DLD1 (cell line): ENCODE measurements at regions not wholly inside any gene's neighbourhood (a gene's known extent, or its start where the extent isn't known, plus 50 kb on each side); places are given as distances from the start of the nearest gene placed in this dataset.

Experiments
- in situ Hi-C: cut with HindIII; loops from 2 replicates; pipeline ENCODE4 v1.10.0; 2017; ENCODE audit warnings: low sequenced_read_pairs

DNA sequence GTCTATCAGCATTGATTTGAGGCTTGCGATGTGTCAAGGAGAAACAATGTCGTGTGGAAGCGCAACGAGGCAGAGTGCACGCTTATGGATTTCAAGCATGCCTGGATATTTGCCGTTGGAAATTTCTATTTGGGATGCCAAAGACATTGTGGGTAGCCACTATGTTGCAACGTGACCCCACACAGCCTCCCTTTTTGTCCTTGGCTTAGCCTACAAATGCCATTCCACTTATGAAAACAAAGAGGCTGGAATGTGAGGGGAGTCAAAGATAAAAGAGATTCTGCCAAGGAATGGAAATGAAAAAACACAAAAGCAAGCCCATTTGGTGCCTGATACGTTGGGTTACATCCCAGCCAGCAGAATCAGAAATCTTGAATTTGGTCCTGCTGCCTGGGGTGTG, 721.2 kb downstream of the GALR1 start:
- in situ Hi-C loops: no loop called here

DNA sequence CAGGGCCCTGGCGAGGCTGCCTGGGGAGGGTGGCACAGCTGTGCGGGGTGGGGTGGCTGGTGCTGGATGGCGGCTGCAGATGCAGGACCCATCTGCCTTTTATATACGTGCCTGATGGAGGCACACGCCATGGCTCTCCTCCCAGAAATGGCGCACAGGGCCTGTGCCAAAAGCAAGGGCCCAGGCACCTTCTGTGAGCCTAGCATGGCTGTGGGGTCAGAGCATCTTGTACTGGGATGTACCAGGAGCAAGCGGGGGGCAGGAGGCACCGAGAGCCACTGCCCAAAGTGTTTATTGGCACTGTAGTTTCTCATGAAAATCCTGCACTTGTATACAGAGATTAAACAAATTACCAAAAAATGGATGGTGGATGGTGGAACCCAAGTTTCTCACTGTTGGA, 724.1 kb downstream of the GALR1 start:
- in situ Hi-C loops: no loop called here

DNA sequence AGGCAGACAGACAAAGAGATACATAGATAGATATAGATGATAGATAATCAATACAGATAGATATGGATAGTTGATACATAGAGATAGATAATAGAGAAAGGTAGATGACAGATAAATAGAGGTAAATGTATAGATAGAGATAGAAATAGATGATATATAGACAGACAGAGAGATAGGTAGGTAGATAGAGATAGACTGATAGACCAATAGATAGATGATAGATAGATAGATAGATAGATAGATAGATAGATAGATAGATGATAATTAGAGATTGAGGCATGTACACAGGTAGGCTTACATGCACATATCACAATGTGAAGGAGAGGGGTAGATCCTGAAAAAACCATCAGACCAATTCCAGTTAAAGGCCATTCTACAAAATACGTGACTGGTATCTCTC, 724.7 kb downstream of the GALR1 start:
- in situ Hi-C loops: no loop called here

DNA sequence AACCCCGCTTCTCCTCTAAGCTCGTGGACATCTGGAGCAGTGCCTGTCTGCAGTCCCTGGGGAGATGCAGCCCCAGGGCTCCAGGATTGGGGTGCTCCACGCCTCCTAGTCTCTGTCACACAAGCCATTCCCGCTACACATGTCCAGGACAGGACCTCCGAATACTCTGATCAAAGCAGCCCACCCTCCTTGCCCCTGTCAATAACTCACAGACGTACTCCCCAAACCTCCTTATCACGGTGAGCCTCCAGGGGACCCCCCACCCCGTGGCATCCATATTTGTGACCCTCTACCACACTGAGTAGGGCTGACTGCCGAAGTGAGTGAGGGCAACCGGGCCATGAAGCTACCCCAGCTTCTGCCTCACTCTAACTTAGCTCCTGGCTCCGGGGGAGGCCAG, 727.7 kb downstream of the GALR1 start:
- in situ Hi-C loops: no loop called here

DNA sequence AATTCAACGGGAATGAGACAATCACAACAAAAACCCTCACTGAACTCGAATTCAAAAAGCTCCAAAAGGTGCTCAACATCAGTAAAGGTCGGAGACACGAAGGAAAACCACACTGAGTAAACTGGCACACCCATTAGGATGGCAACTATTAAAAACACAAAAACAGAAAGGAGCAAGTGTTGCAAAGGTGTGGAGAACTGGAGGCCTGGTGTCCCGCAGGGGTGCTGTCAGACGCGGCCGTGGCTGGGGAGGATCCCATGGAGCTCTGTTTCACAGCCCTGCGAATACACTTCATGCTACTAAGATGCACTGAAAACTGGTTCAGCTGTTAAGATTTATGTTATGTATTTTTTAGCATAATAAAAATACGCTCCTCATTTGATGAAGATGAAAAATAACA, 730.6 kb downstream of the GALR1 start:
- in situ Hi-C loops: no loop called here

DNA sequence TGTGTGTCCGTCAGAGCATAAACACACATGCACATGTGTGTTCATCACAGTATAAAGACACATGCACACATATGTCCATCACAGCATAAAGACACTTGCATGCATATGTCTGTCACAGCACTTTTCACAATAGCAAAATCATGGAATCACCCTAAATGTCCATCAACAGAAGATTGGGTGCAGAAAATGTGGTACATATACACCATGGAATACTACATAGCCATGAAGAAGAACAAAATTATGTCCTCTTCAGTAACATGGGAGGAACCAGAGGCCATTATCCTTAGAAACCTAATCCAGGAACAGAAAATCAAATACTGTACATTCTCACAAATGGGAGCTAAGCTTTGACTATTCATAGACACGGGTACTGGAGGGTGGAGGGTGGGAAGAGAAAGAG, 732.2 kb downstream of the GALR1 start:
- in situ Hi-C loops: no loop called here

DNA sequence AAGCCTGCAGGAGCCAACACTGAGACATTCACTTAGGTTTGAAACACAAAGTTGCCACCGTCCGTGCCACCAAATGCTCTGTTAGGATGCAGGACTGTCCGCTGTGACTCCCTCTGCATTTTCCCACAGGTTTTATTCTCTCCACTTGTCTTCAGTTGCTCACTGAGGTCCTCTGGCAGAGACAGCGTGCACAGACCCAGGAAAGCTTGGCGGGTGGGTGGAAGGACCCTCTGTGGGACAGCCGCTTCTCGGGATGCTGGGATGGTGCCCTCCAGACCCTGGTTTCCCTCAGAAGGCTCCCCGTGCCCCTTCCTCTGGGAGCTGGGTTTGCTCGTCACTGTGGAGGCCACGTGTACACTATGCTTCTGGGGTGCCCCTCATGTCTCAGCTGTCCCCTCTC, 733.6 kb downstream of the GALR1 start:
- in situ Hi-C loops: no loop called here

DNA sequence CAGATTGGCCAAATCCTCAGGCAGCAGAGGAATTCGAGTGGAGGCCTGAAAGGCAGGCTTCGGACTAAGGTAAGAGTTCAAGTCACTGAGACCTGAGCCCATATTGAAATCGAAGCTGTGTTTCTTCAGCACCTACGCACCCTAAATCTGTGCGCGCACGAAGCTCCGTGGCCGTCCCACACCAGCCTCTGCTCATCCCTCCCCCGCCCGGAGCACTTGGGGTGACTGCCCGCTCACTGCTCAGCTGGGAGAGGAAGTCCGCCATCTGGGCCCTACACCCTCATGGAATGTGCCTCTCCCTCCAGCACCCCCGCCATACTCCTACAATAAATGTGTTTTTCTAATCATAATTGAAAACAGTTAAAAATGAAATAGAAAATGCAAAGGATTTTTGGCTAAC, 734.5 kb downstream of the GALR1 start:
- in situ Hi-C loops: no loop called here

DNA sequence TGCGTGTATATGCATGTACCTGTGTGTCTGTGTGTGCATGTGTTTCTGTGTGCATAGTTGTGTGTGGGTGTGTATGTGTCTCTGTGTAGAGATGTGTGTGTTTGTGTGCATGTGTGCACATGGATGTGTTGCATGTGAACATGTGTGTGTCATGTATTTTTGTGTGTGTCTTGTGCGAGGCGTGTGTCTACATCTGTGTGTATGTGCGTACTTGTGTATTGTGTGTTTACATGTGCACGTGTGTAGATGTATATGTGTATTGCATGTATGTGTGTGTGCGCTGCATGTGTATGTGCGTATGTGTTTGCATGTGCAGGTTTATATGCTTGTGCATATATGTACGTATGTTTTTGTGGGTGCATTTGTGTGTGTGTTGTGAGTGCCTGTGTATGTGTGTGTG, 735.2 kb downstream of the GALR1 start:
- in situ Hi-C loops: no loop called here

DNA sequence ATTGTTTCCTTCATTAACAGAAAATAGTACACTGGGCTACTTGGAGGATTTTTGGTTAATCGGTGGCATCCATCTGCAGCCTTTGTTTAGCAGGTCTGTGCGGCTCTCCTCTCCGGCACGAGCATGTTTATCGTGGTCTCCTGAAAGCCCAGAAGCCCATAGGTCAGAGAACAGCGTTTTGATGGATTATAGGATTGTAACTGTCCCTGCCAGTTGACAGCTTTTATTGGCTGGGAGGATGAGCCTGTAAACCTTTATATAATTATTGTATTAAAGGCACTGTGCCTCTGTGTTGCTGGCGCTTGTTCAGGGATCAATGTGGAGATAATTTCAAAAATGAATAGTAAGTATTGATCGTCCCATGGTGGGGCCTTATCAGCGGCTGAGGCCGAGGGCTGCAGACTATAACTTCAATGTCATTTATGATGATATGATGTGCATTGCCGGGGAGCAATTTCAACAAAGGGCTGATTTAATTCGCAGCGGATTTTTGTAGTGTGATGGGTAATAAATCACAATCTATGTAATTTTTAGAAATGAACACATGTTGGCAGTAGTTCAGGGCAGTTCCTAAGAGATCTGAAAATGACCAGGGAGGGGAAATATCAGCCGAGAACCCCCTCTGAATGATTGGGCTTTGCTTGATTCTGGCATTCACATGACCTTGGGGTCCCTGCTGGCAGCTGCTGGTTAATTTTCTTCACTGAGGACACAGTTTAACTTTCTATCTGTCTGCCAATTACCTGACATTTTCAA, 736.1 kb downstream of the GALR1 start:
- in situ Hi-C loops: no loop called here

DNA sequence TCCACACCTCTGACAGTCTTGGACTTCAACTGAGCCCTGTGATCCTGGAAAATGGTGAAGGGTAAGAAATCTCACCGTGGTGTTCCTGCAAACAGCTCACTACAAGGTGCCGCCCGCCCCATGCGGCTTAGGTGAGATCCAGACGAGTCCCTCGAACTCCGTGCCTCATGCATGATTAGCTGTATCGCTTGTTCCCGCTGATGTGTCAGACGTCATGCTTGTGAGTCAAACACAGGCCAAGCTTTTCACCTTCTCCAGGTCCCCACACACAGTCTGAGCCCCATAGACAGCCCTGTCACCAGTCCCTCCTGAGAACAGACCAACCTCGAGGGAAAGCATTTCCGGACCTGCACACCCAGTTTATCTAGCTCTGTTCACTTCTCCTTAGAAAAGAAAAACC, 740.5 kb downstream of the GALR1 start:
- in situ Hi-C loops: no loop called here

DNA sequence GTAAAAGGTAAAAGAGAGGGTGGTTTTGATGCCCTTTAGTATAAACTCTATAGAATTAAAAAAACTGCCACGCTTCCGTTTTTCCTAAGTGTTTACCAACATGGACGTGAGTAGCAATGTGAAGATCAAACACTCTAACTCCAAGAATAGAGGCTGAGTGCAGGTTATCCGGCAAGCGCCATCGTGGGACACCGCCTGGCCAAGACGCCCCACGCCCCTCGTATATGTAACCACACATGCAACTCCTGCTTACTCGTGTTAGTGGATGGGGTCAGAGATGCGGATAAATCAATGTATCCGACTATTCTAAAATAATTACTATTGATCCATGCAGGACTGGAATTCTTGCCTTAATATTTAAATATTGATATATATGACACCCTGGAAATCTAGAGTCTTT, 741.3 kb downstream of the GALR1 start:
- in situ Hi-C loops: no loop called here

DNA sequence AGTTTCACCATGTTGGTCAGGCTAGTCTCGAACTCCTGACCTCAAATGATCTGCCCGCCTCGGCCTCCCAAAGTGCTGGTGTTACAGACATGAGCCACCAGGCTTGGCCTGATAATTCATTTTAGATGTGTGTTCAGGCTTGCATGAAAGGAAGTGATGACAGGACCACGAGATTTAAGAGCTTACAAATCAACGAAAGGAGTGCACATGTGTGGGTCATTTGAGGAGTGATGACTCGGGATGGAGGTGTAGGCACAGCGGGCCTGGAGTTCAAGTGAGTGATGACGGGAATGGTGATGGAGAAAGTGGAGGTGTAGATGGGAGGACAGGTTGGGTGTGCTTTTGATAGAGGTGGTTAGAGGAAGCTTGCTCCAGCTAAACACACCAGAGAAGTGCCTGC, 742.4 kb downstream of the GALR1 start:
- in situ Hi-C loops: no loop called here

DNA sequence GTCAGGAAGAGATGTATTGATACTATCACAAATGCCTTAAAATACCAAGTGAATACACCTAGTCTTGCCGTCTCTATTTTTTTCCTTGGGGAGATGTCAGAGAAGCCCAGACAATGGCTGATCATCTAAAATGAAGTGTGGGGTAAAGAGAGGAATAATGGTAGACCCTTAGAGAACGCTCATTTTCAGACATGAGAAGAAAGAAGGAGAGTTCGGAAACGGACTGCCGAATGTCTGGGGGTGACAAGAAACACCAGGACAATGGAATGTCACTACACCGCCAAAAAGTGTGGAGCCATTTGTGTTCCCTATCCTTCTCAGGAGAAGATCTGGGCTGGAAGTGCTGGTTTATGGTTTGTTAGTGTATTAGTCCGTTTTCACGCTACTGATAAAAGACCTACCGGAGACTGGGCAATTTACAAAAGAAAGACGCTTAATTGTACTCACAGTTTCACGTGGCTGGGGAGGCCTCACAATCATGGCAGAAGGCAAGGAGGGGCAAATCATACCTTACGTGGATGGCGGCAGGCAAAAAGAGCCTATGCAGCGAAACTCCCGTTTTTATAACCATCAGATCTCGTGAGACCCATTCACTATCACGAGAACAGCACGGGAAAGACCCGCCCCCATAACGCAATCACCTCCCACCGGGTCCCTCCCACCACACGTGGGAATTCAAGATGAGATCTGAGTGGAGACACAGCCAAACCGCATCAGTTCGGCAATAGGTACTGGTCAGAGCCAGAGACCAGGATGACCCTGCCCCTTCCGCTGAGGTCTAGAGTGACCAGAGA, 743.7 kb downstream of the GALR1 start:
- in situ Hi-C loops: no loop called here

DNA sequence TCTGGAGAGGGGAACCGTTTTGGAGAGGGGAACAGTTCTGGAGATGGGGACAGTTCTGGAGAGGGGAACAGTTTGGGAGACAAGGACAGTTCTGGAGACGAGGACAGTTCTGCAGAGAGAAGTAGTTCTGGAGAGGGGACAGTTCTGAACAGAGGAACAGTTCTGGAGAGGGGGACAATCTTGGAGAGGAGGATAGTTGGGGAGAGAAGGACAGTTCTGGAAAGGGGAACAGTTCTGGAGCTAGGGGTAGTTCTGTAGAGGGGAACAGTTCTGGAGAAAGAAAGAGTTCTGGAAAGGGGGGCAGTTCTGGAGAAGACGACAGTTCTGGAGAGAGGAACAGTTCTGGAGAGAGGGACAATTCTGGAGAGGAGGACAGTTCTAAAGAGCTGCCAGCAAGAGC, 745.9 kb downstream of the GALR1 start:
- in situ Hi-C loops: no loop called here

DNA sequence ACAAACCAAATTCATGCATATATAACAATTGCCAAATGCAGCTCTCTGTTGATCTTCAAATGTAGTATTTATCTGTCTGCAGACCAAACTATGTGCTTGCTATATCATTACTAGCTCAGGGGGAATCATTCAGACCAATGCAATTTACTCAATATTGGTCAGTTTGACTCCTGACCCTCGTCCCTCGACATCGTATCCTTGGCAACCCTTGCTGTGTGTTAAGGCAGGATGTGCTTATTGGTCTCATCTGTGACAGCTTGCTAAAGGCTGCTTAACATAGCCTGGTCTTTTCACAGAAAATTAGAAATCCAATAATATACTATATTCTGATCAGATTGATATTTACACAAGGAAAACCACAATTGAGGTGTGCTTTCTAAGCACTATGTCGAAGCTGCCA, 747.1 kb downstream of the GALR1 start:
- in situ Hi-C loops: no loop called here

DNA sequence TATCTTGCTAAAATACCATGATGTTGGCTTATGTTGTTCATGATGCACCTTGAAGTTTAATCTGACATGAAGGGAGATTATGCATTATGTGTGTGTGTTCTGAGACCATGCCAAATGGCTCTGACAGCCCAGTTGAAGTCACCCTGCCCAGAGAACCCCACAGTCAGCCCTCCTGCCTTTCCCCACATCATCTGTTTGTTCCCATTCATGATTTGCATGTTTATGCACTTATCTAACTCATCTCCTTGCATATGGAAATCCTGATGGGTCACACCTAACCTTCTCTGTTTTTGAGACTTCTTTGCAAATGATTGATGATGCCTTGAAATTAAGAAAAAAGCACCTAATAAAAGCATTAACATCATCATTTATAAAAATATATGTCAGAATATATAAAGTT, 752.2 kb downstream of the GALR1 start:
- in situ Hi-C loops: no loop called here

DNA sequence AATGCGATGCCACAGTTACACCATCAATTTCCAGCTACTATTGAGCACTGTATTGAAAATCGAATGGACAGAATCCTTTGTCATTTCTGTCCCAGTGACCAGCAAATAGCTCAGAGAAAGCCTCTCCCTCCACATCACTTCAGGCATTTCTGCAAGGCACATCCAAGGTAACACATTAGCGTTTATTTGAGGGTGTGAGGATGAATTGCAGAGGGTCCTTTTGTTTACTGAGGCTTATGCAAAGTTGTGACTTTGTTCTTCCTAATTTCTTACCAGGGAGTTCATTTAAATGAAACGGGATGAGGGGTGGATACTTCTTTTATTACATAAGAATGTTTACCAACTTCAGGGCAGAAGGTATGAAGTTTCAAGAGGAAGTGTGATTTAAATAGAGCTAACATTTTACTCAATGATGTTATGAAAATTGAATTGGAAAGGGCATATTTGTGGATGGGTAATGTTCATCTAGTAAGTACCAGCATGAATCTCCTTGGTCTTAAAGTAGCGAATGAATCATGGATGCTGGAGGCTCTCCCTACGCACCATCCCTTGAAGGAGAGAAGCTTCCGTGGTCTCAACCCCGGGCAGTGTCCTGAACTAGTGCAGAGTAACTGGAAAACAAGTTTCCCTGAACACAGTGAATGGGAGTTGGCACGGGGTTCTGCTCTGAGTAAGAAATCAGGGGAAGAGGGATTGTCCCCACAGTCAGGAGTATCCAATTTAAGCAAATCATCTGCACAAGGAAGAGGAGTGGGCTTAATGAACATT, 756.5 kb downstream of the GALR1 start:
- in situ Hi-C loops: no loop called here

DNA sequence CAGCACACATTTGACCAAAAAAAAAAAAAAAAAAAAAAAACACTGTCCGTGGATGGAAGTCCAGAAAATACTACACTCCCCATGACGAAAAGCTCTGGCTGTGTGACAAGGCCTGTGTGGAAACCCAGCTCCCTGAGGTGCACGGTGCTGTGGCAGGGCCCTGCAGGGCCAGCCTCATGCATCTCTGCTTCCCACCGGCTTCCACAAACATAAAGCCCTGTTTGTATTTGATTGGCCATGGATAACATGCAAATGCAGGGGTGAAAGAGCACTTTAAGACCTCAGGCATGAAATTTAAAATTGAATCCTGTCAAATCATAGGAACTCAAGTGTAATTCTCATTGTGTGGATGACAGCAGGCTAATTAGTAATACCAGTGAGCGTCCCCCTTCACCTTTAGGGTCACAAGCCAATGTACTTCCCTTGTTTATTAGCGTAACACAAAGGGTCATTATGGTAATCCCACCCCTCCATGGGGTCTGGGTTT, 757.2 kb downstream of the GALR1 start:
- in situ Hi-C loops: no loop called here

DNA sequence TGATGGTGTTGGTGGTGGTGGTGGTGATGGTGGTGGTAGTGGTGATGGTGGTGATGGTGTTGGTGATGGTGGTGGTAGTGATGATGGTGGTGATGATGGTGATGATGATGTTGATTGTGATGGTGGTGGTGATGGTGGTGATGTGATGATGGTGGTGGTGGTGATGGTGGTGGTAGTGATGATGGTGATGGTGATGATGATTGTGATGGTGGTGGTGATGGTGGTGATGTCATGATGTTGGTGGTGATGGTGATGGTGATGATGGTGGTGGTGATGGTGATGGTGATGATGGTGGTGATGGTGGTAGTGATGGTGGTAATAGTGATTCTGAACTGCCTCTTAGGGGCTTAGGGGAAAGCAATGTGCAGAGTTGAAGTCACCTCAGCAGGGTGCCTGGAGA, 760.7 kb downstream of the GALR1 start:
- in situ Hi-C loops: no loop called here

DNA sequence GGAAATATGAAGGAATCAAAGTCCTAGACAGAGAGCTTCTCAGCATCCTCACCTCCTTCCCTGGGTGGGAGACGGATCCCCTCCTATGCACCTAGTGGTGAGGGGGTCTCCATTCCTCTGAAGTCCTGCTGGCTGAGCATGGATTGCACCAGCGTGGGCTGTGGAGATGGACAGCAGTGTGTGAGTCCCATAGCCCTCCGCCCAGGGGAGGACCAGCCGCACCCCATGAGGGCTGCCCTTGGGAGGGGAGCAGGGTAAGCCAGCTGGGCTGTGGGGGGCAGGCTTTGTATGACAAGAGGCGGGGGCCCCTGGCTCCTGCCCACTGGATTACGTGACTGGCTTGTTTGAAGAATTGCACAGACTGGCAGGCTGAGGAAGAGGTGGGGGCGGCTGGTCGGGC, 768.2 kb downstream of the GALR1 start:
- in situ Hi-C loops: no loop called here

DNA sequence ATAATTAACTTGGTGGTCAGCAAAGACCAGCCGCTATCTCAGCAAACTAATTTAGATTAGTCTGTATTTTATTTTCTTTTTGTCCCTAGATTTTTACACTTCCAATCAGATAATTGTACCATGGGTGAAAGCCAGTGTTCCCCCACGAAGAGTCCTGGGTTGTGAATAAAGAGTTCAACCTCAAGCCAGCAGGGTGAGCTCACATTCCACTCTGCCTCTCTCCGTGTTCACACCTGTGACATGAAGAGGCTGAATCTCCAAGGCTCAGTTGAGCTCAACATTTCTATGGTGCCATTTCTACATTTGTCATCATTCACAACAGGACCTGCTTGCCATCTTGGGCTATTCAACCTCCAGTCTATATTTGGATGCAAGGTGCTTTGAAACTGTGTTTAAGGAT, 771.5 kb downstream of the GALR1 start:
- in situ Hi-C loops: no loop called here
